ENCODE measurements at regions not wholly inside any gene's neighbourhood (a gene's known extent, or its start where the extent isn't known, plus 50 kb on each side); places are given as distances from the start of the nearest gene placed in this dataset.

GRCh38 chr20:22307409-22307808, 277.0 kb downstream of the FOXA2 start:
- Mint-ChIP-seq H3K36me3 (ENCODE audit: low read depth) (no peaks in the 10 kb centered on the region), H3K9me3 (peaks cover 4% of the 10 kb centered on the region), H3K27ac (no peak overlapping the region), H3K4me1 (no peaks in the 10 kb centered on the region), H3K4me3 (no peak overlapping the region), H3K27me3 (peaks cover 3% of the 10 kb centered on the region)
- no peak for ATAC-seq (replicated peaks)

- no peak overlapping the region for H3K27ac Mint-ChIP-seq
- H3K27me3 Mint-ChIP-seq, result peaks cover 3% of the 10 kb centered on the region
- H3K4me3 Mint-ChIP-seq, result no peak overlapping the region
- H3K9me3 Mint-ChIP-seq, result peaks cover 4% of the 10 kb centered on the region
- no peaks in the 10 kb centered on the region for H3K4me1 Mint-ChIP-seq
- no peak for ATAC-seq (replicated peaks)
- H3K36me3 Mint-ChIP-seq (ENCODE audit: low read depth), result no peaks in the 10 kb centered on the region
Measured at GRCh38 chr20:22305381-22305780, 279.0 kb downstream of the FOXA2 start.

- no peaks in the 10 kb centered on the region for H3K36me3 Mint-ChIP-seq (ENCODE audit: low read depth)
- no peak for ATAC-seq (replicated peaks)
- peaks cover 3% of the 10 kb centered on the region for H3K27me3 Mint-ChIP-seq
- H3K4me1 Mint-ChIP-seq, result no peaks in the 10 kb centered on the region
- no peak overlapping the region for H3K27ac Mint-ChIP-seq
- peaks cover 4% of the 10 kb centered on the region for H3K9me3 Mint-ChIP-seq
- H3K4me3 Mint-ChIP-seq, result no peak overlapping the region
Measured at GRCh38 chr20:22303523-22303922, 280.8 kb downstream of the FOXA2 start.

GRCh38 chr20:22302039-22302438, 282.3 kb downstream of the FOXA2 start:
- Mint-ChIP-seq H3K36me3 (ENCODE audit: low read depth) (no peaks in the 10 kb centered on the region), H3K4me1 (no peaks in the 10 kb centered on the region), H3K27ac (no peak overlapping the region), H3K4me3 (no peak overlapping the region), H3K9me3 (peaks cover 4% of the 10 kb centered on the region), H3K27me3 (peaks cover 3% of the 10 kb centered on the region)
- ATAC-seq (replicated peaks), result no peak

GRCh38 chr20:22293886-22294285, 290.5 kb downstream of the FOXA2 start:
- no peaks in the 10 kb centered on the region for H3K36me3 Mint-ChIP-seq (ENCODE audit: low read depth)
- no peak overlapping the region for H3K27ac Mint-ChIP-seq
- H3K4me1 Mint-ChIP-seq, result no peaks in the 10 kb centered on the region
- H3K27me3 Mint-ChIP-seq, result no peaks in the 10 kb centered on the region
- peaks cover 31% of the 10 kb centered on the region for H3K9me3 Mint-ChIP-seq
- H3K4me3 Mint-ChIP-seq, result no peak overlapping the region
- ATAC-seq (replicated peaks), result no peak

- no peak overlapping the region for H3K4me3 Mint-ChIP-seq
- no peaks in the 10 kb centered on the region for H3K27me3 Mint-ChIP-seq
- peaks cover 25% of the 10 kb centered on the region for H3K9me3 Mint-ChIP-seq
- no peaks in the 10 kb centered on the region for H3K4me1 Mint-ChIP-seq
- H3K27ac Mint-ChIP-seq, result no peak overlapping the region
- no peak for ATAC-seq (replicated peaks)
- H3K36me3 Mint-ChIP-seq (ENCODE audit: low read depth), result no peaks in the 10 kb centered on the region
Measured at GRCh38 chr20:22289442-22289841, 294.9 kb downstream of the FOXA2 start.

- Mint-ChIP-seq H3K4me3 (no peak overlapping the region), H3K36me3 (ENCODE audit: low read depth) (no peaks in the 10 kb centered on the region), H3K27me3 (no peaks in the 10 kb centered on the region), H3K27ac (no peak overlapping the region), H3K4me1 (no peaks in the 10 kb centered on the region), H3K9me3 (peaks cover 28% of the 10 kb centered on the region)
- no peak for ATAC-seq (replicated peaks)
Measured at GRCh38 chr20:22288957-22289356, 295.4 kb downstream of the FOXA2 start.

GRCh38 chr20:22288156-22288555, 296.2 kb downstream of the FOXA2 start:
- Mint-ChIP-seq H3K36me3 (ENCODE audit: low read depth) (no peaks in the 10 kb centered on the region), H3K27ac (no peak overlapping the region), H3K4me1 (no peaks in the 10 kb centered on the region), H3K27me3 (no peaks in the 10 kb centered on the region), H3K9me3 (peaks cover 24% of the 10 kb centered on the region), H3K4me3 (no peak overlapping the region)
- ATAC-seq (replicated peaks), result no peak

GRCh38 chr20:22285555-22285954, 298.8 kb downstream of the FOXA2 start:
- no peak for ATAC-seq (replicated peaks)
- no peak overlapping the region for H3K4me3 Mint-ChIP-seq
- no peaks in the 10 kb centered on the region for H3K4me1 Mint-ChIP-seq
- no peaks in the 10 kb centered on the region for H3K27me3 Mint-ChIP-seq
- H3K36me3 Mint-ChIP-seq (ENCODE audit: low read depth), result no peaks in the 10 kb centered on the region
- peaks cover 19% of the 10 kb centered on the region for H3K9me3 Mint-ChIP-seq
- no peak overlapping the region for H3K27ac Mint-ChIP-seq

- Mint-ChIP-seq H3K4me3 (no peak overlapping the region), H3K9me3 (peaks cover 15% of the 10 kb centered on the region), H3K27ac (no peak overlapping the region), H3K27me3 (no peaks in the 10 kb centered on the region), H3K4me1 (no peaks in the 10 kb centered on the region), H3K36me3 (ENCODE audit: low read depth) (no peaks in the 10 kb centered on the region)
- no peak for ATAC-seq (replicated peaks)
Measured at GRCh38 chr20:22282696-22283095, 301.7 kb downstream of the FOXA2 start.

GRCh38 chr20:22274330-22274729, 310.0 kb downstream of the FOXA2 start:
- no peak overlapping the region for H3K27ac Mint-ChIP-seq
- H3K36me3 Mint-ChIP-seq (ENCODE audit: low read depth), result no peaks in the 10 kb centered on the region
- H3K27me3 Mint-ChIP-seq, result no peaks in the 10 kb centered on the region
- H3K4me1 Mint-ChIP-seq, result no peaks in the 10 kb centered on the region
- peaks cover 10% of the 10 kb centered on the region for H3K9me3 Mint-ChIP-seq
- no peak overlapping the region for H3K4me3 Mint-ChIP-seq
- no peak for ATAC-seq (replicated peaks)

- Mint-ChIP-seq H3K9me3 (peaks cover 21% of the 10 kb centered on the region), H3K4me1 (no peaks in the 10 kb centered on the region), H3K27me3 (no peaks in the 10 kb centered on the region), H3K4me3 (no peak overlapping the region), H3K27ac (no peak overlapping the region), H3K36me3 (ENCODE audit: low read depth) (no peaks in the 10 kb centered on the region)
- no peak for ATAC-seq (replicated peaks)
Measured at GRCh38 chr20:22268675-22269074, 315.7 kb downstream of the FOXA2 start.

GRCh38 chr20:22264917-22265316, 319.5 kb downstream of the FOXA2 start:
- no peaks in the 10 kb centered on the region for H3K27me3 Mint-ChIP-seq
- H3K4me1 Mint-ChIP-seq, result no peaks in the 10 kb centered on the region

GRCh38 chr20:22260506-22260905, 323.9 kb downstream of the FOXA2 start:
- Mint-ChIP-seq H3K36me3 (ENCODE audit: low read depth) (no peaks in the 10 kb centered on the region), H3K4me3 (no peak overlapping the region), H3K27ac (no peak overlapping the region), H3K9me3 (peaks cover 15% of the 10 kb centered on the region), H3K27me3 (no peaks in the 10 kb centered on the region), H3K4me1 (no peaks in the 10 kb centered on the region)
- ATAC-seq (replicated peaks), result no peak

More at GRCh38 chr20:22264917-22265316, 319.5 kb downstream of the FOXA2 start:
- H3K36me3 Mint-ChIP-seq (ENCODE audit: low read depth), result no peaks in the 10 kb centered on the region
- H3K9me3 Mint-ChIP-seq, result peaks cover 27% of the 10 kb centered on the region
- no peak overlapping the region for H3K27ac Mint-ChIP-seq
- H3K4me3 Mint-ChIP-seq, result no peak overlapping the region
- ATAC-seq (replicated peaks), result no peak

GRCh38 chr20:22257912-22258311, 326.5 kb downstream of the FOXA2 start:
- no peak overlapping the region for H3K27ac Mint-ChIP-seq
- H3K9me3 Mint-ChIP-seq, result peaks cover 11% of the 10 kb centered on the region
- no peaks in the 10 kb centered on the region for H3K27me3 Mint-ChIP-seq
- no peak for ATAC-seq (replicated peaks)
- no peaks in the 10 kb centered on the region for H3K4me1 Mint-ChIP-seq
- H3K4me3 Mint-ChIP-seq, result no peak overlapping the region
- no peaks in the 10 kb centered on the region for H3K36me3 Mint-ChIP-seq (ENCODE audit: low read depth)

GRCh38 chr20:22248051-22248667, 336.2 kb downstream of the FOXA2 start:
- Mint-ChIP-seq H3K27ac (no peak overlapping the region), H3K4me3 (no peak overlapping the region), H3K4me1 (no peaks in the 10 kb centered on the region), H3K9me3 (peaks cover 18% of the 10 kb centered on the region), H3K36me3 (ENCODE audit: low read depth) (no peaks in the 10 kb centered on the region), H3K27me3 (no peaks in the 10 kb centered on the region)
- no peak for ATAC-seq (replicated peaks)
